ENCODE measurements at regions not wholly inside any gene's neighbourhood (a gene's known extent, or its start where the extent isn't known, plus 50 kb on each side); places are given as distances from the start of the nearest gene placed in this dataset.

DNA sequence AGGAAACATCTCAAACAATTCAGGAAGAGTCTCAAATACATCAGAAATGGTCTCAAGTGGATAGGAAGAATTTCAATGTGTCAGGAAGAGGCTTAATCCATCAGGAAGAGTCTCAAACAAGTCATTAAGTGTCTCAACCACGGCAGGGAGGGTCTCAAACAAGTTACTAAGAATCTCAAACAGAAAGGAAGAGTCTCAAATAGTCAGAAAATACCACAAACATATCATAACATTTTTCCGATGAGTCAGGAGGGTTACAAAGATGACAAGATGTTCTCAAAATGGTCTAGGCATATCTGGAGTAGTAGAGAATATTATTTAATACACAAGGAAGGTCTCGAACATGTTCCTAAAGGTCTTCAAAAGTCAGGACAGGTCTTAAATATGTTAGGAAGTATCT is 109.3 kb upstream of the USP9X start:
- DNase-seq (ENCODE audit: insufficient read length, low spot score, missing footprints): no peak
- no peak for TF ChIP-seq CTCF (IDR thresholded peaks at IDR 0.05; ENCODE audit: extremely low read depth, low read depth, low read length)

GRCh38 chrX:40976981-40977380 is 108.3 kb upstream of the USP9X start:
- no peak for DNase-seq (ENCODE audit: insufficient read length, low spot score, missing footprints)
- no peak for TF ChIP-seq CTCF (IDR thresholded peaks at IDR 0.05; ENCODE audit: extremely low read depth, low read depth, low read length)
- Histone ChIP-seq H3K4me2 (ENCODE audit: insufficient read depth, low read length) (no peak overlapping the region), H2AFZ (ENCODE audit: low read length) (no peak overlapping the region), H4K20me1 (ENCODE audit: insufficient read depth, low read length) (no peaks in the 10 kb centered on the region), H3K9me3 (ENCODE audit: low read depth, low read length) (no peaks in the 10 kb centered on the region), H3K27ac (ENCODE audit: low read depth, low read length) (no peak overlapping the region), H3K36me3 (ENCODE audit: insufficient read depth, low read length) (no peaks in the 10 kb centered on the region), H3K4me3 (ENCODE audit: insufficient read depth, low read length) (no peak overlapping the region), H3K4me1 (ENCODE audit: insufficient read depth, low read length) (no peaks in the 10 kb centered on the region), H3K27me3 (ENCODE audit: insufficient read depth, low read length) (peaks cover 6% of the 10 kb centered on the region), H3K79me2 (ENCODE audit: insufficient read depth, low read length) (no peaks in the 10 kb centered on the region)

More for the DNA sequence above, 109.3 kb upstream of the USP9X start:
- H3K36me3 ChIP-seq (ENCODE audit: insufficient read depth, low read length): no peaks in the 10 kb centered on the region
- H3K27ac ChIP-seq (ENCODE audit: low read depth, low read length): no peak overlapping the region
- H3K4me1 ChIP-seq (ENCODE audit: insufficient read depth, low read length): no peaks in the 10 kb centered on the region
- H3K9me3 ChIP-seq (ENCODE audit: low read depth, low read length): no peaks in the 10 kb centered on the region
- peaks cover 6% of the 10 kb centered on the region for H3K27me3 ChIP-seq (ENCODE audit: insufficient read depth, low read length)
- no peaks in the 10 kb centered on the region for H3K79me2 ChIP-seq (ENCODE audit: insufficient read depth, low read length)
- peak overlapping the region; percentile 47 for H2AFZ ChIP-seq (ENCODE audit: low read length)
- no peak overlapping the region for H3K4me3 ChIP-seq (ENCODE audit: insufficient read depth, low read length)
- H3K4me2 ChIP-seq (ENCODE audit: insufficient read depth, low read length): no peak overlapping the region
- H4K20me1 ChIP-seq (ENCODE audit: insufficient read depth, low read length): no peaks in the 10 kb centered on the region

DNA sequence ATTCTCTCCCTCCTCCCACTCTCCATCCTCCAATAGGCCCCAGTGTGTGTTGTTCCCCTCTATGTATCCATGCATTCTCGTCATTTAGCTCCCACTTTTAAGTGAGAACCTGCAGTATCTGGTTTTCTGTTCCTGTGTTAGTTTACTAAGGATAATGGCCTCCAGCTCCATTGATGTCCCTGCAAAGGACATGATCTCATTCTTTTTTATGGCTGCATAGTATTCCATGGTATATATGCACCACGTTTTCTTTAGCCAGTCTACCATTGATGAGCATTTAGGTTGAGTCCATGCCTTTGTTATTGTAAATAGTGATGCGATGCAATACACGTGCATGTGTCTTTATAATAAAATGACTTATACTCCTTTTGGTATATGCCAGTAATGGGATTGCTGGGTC is 100.3 kb upstream of the USP9X start:
- Histone ChIP-seq H3K4me1 (ENCODE audit: insufficient read depth, low read length) (no peaks in the 10 kb centered on the region), H3K79me2 (ENCODE audit: insufficient read depth, low read length) (no peaks in the 10 kb centered on the region), H3K4me3 (ENCODE audit: insufficient read depth, low read length) (no peak overlapping the region), H3K36me3 (ENCODE audit: insufficient read depth, low read length) (no peaks in the 10 kb centered on the region), H3K9me3 (ENCODE audit: low read depth, low read length) (no peaks in the 10 kb centered on the region), H4K20me1 (ENCODE audit: insufficient read depth, low read length) (no peaks in the 10 kb centered on the region), H2AFZ (ENCODE audit: low read length) (no peak overlapping the region), H3K4me2 (ENCODE audit: insufficient read depth, low read length) (no peak overlapping the region), H3K27me3 (ENCODE audit: insufficient read depth, low read length) (peaks cover 3% of the 10 kb centered on the region), H3K27ac (ENCODE audit: low read depth, low read length) (no peak overlapping the region)
- DNase-seq (ENCODE audit: insufficient read length, low spot score, missing footprints): no peak
- TF ChIP-seq CTCF (IDR thresholded peaks at IDR 0.05; ENCODE audit: extremely low read depth, low read depth, low read length): no peak

DNA sequence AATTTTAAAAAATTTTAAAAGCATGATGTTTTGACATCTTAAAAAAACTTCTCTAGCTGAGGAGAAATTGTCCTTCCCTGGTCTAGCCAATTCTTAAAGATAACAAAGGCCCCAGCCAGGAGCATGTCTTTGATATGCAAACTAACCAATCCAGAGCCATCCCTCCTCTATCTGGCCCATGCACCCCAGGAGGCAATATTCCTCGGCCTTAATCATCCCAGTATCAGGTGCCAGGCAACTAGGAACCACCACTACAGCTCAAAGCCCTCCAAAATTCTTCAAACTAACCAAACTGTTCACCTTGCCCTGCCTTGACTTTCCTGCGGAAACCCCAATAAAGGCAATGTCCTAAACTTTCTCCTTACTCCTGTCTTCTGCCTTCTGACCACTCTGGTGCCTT is 97.8 kb upstream of the USP9X start:
- H3K36me3 ChIP-seq (ENCODE audit: insufficient read depth, low read length): no peaks in the 10 kb centered on the region
- H3K4me2 ChIP-seq (ENCODE audit: insufficient read depth, low read length): no peak overlapping the region
- H2AFZ ChIP-seq (ENCODE audit: low read length): no peak overlapping the region
- no peak for TF ChIP-seq CTCF (IDR thresholded peaks at IDR 0.05; ENCODE audit: extremely low read depth, low read depth, low read length)
- H3K27ac ChIP-seq (ENCODE audit: low read depth, low read length): no peak overlapping the region
- H3K79me2 ChIP-seq (ENCODE audit: insufficient read depth, low read length): no peaks in the 10 kb centered on the region
- no peak overlapping the region for H3K4me3 ChIP-seq (ENCODE audit: insufficient read depth, low read length)
- peaks cover 7% of the 10 kb centered on the region for H3K27me3 ChIP-seq (ENCODE audit: insufficient read depth, low read length)
- no peaks in the 10 kb centered on the region for H4K20me1 ChIP-seq (ENCODE audit: insufficient read depth, low read length)
- no peaks in the 10 kb centered on the region for H3K9me3 ChIP-seq (ENCODE audit: low read depth, low read length)
- no peaks in the 10 kb centered on the region for H3K4me1 ChIP-seq (ENCODE audit: insufficient read depth, low read length)
- DNase-seq (ENCODE audit: insufficient read length, low spot score, missing footprints): no peak
